GM12892 (cell line): ENCODE measurements at regions not wholly inside any gene's neighbourhood (a gene's known extent, or its start where the extent isn't known, plus 50 kb on each side); places are given as distances from the start of the nearest gene placed in this dataset.

ENCODE experiments used
- DNase-seq: peaks from one replicate; pipeline ENCODE4 v3.0.0; 2011; ENCODE audit not compliant: insufficient read length
- FAIRE-seq: peaks from 2 replicates; lab custom pipeline; 2011; peaks lifted over from hg19 to GRCh38; lab: Jason Lieb, UNC
- POLR2A ChIP-seq: IDR thresholded peaks from 2 replicates; pipeline ENCODE4 v1.6.1; 2011; ENCODE audit warnings: low read depth, low read length, control low read depth
- POLR2AphosphoS5 ChIP-seq: IDR thresholded peaks from 2 replicates; pipeline ENCODE4 v1.6.1; 2011; ENCODE audit warnings: low read depth, low read length, control low read depth
- TAF1 ChIP-seq: IDR thresholded peaks from 2 replicates; pipeline ENCODE4 v1.6.1; 2011; ENCODE audit warnings: low read depth, mild to moderate bottlenecking, control low read depth, low read length, borderline replicate concordance

DNA sequence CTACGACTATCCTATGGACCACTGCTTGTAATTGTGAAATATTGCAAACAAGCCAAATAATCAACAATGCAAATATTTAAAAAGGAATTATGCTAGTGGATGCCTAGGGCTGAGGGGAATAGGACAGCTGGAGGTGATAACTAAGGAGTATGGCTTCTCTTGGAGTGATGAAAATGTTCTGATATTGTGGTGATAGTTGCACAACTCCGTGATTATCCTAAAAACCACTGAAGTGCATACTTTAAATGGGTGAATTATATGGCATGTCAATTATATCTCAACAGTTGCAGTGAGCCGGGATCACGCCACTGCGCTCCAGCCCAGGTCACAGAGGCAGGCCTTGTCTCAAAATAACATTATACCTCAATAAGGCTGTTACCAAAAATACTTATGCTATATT lies 125.1 kb upstream of the SH3BP4 start:
- no peak for FAIRE-seq
- TF ChIP-seq POLR2AphosphoS5, result no peak
- no peak for TF ChIP-seq TAF1
- no peak for TF ChIP-seq POLR2A
- DNase-seq, result no peak

DNA sequence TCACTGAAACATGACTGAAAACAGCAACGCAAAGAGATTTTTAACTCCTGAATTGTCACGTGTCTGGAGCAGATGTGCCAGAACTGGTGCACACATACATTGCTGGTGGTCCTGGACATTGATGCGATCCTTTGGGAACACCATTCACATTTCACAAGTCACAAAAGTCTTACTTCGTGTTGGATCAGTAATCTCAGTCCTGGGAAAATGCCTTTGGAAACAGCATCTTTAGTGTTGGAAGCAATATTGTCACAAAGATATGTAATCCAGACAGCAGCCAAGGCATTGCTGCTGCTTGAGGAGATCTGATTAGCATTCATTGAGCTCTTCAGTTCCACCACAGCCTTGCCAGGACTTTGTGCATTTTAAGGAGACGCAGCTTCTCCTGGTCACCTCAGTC lies 126.2 kb upstream of the SH3BP4 start:
- no peak for FAIRE-seq
- DNase-seq, result no peak
- no peak for TF ChIP-seq TAF1
- TF ChIP-seq POLR2A, result no peak
- no peak for TF ChIP-seq POLR2AphosphoS5

DNA sequence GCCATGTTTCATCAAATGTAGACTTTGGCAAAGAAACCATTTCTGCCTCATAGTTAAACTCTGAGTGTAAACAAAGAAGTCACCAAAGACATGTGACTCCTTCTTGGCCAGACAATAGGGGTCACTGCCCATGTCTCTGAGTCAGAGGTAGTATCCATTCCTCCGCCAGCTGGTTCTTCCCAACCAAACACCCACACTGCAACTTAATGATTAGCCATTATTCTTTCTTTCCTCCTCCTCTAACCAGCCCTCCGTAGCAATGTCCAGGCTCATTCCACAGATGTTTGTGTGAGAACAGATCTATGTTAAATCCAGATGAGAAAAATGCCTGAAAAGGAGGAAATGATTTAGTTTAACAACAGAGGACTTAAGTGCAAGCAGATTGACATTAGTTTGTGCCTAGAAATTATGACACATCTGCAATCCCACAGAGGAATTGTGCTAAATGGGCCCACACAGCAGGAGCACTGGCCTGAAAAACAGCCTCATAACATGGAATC lies 127.9 kb upstream of the SH3BP4 start:
- FAIRE-seq, result no peak
- TF ChIP-seq POLR2AphosphoS5 (no peak), TAF1 (no peak), POLR2A (no peak)
- DNase-seq, result no peak

DNA sequence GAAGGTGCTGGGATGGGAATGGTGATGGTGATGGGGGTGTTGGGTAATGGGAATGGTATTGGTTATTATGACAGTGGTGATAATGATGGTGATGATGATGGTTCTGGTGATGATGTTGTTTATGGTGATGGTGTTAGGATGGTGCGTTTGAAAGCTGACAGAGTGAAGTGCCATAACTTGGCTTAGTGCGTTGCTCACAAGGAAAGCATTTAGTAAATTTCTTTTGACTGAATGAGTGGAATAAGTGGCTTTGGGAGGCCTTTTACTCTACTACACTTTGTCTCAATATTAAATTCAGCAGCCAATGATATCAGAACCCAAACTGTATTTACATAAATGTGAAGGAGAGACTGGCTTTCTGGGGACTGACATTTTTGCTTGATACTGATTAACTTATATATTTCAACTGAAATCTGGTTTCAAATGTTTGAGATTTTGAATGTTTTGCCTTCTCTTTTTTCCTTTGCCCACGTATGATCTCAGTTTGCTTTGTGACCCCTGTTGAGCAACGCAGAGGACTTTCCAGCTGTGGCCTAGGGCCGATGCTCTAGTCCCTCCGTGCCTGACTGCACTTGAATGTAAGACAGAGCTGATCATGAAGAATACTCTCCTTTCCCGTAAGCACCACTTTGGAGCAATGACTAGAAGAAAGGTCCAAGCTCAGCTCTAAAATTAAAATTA lies 128.5 kb upstream of the SH3BP4 start:
- DNase-seq (no peak), FAIRE-seq (no peak)
- no peak for TF ChIP-seq POLR2A
- TF ChIP-seq TAF1, result no peak

DNA sequence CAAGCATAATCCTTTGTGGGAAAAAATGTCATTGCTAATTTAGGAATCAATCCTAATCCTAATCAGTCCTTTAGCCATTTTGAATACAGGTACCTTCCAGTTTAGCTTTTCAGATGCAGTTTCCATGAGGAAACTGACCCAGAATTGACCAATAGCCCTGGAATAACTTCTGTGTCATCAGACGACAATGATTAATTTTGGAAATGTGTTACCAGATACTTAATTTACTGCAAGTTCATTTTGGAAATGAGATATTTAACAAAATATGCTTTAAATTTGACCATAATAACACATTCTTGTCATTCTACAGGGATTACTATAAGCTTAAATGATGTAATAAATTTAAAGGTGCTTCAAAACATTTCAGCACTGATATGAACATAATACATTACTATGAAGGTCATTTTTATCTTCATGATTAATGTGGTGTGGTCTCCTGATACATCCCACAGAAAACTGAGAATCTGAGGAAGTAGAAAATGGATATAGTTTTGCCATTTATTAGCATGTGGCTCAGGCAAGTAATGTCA lies 129.8 kb upstream of the SH3BP4 start:
- FAIRE-seq (no peak), DNase-seq (no peak)
- TF ChIP-seq POLR2AphosphoS5, result no peak
- no peak for TF ChIP-seq POLR2A
- TF ChIP-seq TAF1, result no peak

DNA sequence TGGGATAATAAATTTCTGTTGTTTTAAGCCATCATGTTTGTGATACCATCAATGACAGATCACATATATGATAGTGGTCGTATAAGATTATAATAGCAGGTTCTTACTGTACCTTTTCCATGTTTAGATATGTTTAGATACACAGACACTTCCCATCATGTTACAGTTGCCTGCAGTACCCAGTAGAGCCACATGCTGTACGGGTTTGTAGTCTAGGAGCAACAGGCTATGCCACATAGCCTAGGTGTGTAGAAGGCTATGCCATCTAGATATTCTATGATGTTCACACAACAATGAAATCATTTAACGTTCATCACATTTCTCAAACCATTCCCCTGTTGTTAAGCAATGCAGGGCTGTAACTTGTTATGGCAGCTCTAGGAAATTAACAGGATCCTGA lies 132.9 kb upstream of the SH3BP4 start:
- FAIRE-seq, result no peak
- DNase-seq, result no peak
- TF ChIP-seq POLR2A (no peak), POLR2AphosphoS5 (no peak), TAF1 (no peak)

DNA sequence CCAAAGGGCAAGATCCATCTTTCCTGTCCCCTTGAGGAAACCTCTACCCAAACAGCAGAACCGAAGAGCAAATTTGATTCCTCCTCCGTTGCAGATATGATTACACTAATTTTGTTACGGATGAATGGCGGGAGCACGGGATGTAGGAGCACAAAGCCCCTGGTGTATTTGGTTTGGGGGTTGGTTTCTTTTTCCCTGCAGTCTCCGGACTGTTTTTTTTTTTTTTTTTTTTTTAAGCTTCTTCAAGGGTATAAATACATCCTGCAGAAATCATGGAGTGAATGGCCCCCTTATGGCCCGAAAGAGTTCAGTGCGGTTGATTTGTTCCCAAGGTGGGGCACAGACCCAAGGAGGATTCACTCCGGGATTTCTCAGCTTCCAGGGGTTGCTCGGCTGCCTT lies 135.3 kb upstream of the SH3BP4 start:
- DNase-seq (no peak), FAIRE-seq (no peak)

DNA sequence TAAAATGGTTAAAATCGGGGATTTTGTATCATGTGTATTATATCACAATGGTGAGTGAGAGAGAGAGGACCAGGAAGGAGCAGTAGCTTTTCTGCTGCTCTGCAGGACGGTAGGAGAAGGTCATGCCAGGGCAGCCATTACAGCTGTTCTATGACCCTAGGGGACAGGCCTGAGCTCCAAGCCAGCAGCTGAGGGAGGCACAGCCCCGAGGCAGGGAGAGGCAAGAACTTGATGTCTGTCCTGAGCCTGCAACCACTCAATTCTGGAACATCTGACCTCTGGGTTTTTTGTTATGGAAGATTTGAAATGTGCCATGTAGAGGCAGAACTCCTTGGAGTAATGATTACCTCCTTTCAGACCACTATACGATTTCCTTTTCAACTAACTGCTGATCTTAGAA lies 135.8 kb upstream of the SH3BP4 start:
- TF ChIP-seq POLR2AphosphoS5 (no peak), POLR2A (no peak), TAF1 (no peak)
- FAIRE-seq, result no peak

More for the DNA sequence above, 135.3 kb upstream of the SH3BP4 start:
- TF ChIP-seq TAF1, result no peak
- TF ChIP-seq POLR2A, result no peak

DNA sequence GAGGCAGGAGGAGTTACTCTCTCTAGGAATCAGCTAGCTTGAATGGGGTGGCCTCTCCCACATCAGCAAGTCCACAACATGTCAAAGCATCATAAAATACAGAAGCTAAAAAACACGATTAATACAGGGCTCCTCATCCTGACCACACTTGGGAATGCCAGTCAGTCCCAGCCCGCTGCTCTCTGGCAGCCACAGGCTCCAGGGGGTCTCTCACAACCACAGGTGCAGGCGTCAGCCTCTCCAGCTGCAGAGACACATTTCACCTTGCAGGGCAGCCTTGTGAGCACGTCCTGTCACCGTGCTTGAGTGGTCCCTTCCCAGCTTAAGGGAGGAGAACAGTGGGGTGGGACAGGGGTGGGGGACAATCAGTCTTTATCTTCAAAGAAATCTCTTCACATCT lies 137.4 kb upstream of the SH3BP4 start:
- TF ChIP-seq POLR2AphosphoS5, result no peak
- TF ChIP-seq POLR2A, result no peak
- TF ChIP-seq TAF1, result no peak
- DNase-seq, result no peak
- no peak for FAIRE-seq

More for the DNA sequence above, 135.8 kb upstream of the SH3BP4 start:
- DNase-seq, result no peak

DNA sequence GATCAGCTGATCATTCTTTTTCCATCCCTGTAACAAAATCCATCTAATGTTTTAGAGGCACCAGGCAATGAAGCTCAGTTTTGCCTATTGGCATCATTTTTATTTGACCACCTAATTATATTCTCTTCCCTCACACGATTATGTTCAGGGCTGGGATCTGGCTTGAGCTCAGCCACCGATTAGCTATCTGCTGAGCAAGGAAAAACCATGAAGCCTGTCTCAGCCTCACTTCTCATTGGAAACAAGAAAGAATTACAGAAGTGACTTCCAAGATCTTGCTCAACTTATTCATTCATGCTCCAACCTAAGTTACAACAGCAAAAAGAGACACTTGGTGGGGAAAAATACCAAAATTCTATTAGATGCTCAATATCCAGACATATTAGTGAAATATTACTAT lies 139.0 kb upstream of the SH3BP4 start:
- no peak for FAIRE-seq
- no peak for TF ChIP-seq POLR2AphosphoS5
- no peak for TF ChIP-seq POLR2A
- TF ChIP-seq TAF1, result no peak
- DNase-seq, result no peak

DNA sequence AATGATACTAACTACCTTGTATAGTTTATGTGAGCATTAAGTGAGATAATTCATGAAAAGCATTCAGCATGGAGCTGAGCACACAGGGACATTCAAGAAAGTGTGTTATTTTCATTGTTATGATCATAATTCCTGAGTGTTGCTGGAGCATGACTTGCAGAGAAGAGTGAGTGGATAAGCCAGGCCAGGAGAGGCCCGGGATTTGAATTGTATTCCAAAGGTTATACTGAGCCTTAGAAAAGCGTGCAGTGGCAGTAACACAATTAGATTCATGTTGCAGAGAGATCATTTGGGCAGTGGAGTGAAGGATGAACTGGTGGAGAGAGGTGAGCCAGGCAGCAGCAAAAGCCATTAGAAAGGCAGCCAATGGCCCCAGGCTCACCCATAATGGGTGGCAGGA lies 142.9 kb upstream of the SH3BP4 start:
- DNase-seq (no peak), FAIRE-seq (no peak)

DNA sequence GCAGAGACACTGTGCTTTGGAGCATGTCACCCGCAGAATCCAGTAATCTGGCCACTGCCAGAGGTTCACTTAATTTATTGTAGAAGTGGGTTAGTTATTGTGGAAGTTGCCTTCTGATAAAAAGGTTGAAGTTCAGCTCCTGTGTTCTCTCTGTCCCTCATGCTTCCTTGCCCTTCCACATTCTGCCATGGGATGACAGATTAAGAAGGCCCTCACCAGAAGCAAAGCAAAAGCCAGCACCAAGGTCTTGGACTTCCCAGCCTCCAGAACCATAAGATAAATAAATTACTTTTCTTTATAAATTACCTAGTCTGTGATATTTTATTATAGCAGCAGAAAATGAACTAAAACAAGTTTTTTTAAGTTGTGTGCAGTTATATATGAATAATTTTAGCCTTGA lies 145.0 kb upstream of the SH3BP4 start:
- FAIRE-seq, result no peak
- no peak for TF ChIP-seq POLR2A
- no peak for TF ChIP-seq TAF1
- TF ChIP-seq POLR2AphosphoS5, result no peak
- DNase-seq, result no peak

More for the DNA sequence above, 142.9 kb upstream of the SH3BP4 start:
- no peak for TF ChIP-seq POLR2A
- TF ChIP-seq TAF1, result no peak
- no peak for TF ChIP-seq POLR2AphosphoS5

DNA sequence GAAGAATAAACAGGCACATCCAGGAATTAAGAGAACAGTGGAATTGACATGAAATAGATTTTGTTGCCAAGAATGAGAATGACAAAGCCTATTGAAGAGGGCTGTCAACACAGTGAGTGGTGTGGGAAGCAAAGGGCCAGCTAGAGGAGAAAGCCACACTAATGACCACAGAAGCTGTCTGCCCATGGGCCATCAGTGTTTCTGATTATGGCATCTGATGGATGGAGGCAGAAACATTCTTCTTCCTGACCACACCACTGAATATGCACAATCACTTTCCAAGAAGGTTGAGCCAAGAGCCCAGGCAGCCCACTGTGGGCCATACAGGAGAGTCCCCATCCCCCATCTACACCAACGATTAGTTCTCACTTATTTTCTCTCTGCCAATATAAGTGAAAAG lies 146.0 kb upstream of the SH3BP4 start:
- no peak for TF ChIP-seq POLR2A
- TF ChIP-seq POLR2AphosphoS5, result no peak
- no peak for TF ChIP-seq TAF1
- no peak for DNase-seq
- no peak for FAIRE-seq
